ENCODE measurements at regions not wholly inside any gene's neighbourhood (a gene's known extent, or its start where the extent isn't known, plus 50 kb on each side); places are given as distances from the start of the nearest gene placed in this dataset.

DNA sequence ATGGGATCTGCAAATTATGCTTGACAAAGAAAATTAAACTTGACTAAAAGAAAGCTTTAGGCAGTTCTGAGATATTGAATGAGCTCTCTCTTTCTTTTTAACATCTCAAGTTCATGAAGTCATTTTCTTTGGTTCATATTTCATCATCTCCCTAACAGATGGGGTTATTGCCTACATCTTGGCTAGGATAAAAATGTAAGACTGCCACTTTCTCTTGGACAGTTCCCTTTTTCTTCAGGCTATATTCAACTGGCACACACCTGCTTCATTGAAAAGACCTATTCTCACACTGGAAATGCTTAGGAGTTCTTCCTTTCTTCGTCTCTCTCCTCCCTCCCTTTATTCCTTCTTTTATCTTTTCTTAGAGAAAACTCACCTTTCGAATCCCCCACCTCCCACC, 355.9 kb upstream of the SEL1L start:
- H3K27ac ChIP-seq: no peak overlapping the region
- no peak for TF ChIP-seq ZFX (IDR thresholded peaks at IDR 0.05; ENCODE audit: borderline replicate concordance)
- TF ChIP-seq CTCF (IDR thresholded peaks at IDR 0.05): no peak

- no peak overlapping the region for H3K27ac ChIP-seq
- TF ChIP-seq ZFX (IDR thresholded peaks at IDR 0.05; ENCODE audit: borderline replicate concordance) (no peak), CTCF (IDR thresholded peaks at IDR 0.05) (no peak)
These were observed 356.4 kb upstream of the SEL1L start for GRCh38 chr14:81890020-81890419.

DNA sequence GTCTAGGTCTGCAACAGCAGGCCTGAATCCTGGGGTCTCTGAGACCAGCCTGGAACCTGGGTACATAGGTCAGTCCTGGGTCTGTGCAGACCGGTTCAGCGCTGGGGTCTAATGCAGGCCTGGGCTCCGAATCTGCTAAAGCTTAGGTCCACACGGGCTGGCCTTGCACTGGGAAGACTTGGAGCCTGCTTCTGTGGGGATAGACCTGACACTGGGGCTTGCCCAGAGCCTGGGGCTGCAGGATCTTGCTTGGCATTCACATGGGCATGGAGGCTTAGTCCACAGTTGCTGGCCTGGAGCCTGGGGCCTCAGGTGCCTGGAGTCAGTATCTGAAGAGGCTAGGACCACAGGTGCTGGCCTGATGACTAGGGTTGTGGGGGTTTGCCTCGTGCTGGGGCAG, 369.8 kb upstream of the SEL1L start:
- TF ChIP-seq ZFX (IDR thresholded peaks at IDR 0.05; ENCODE audit: borderline replicate concordance): no peak
- TF ChIP-seq CTCF (IDR thresholded peaks at IDR 0.05): no peak
- H3K27ac ChIP-seq: no peak overlapping the region

GRCh38 chr14:81927070-81927469, 393.4 kb upstream of the SEL1L start:
- H3K27ac ChIP-seq: no peak overlapping the region
- TF ChIP-seq CTCF (IDR thresholded peaks at IDR 0.05): peak; percentile 35
- no peak for TF ChIP-seq ZFX (IDR thresholded peaks at IDR 0.05; ENCODE audit: borderline replicate concordance)

DNA sequence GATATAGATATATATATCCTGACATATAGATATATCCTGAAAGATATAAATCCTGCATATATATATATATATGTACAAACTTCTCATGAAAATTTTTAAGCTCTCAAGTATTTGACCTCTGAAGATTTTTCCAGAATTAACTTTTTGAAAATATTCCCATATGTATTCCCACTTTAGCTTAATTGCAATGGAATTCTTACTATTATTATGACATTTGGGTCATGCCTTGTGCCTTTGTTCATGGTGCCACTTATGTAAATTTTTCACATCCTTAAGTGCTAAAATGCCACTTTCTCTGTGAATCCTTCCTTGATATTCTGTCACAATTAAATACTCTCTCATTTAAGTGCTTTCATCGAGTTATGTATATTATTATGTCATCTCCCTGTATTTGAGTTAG, 398.2 kb upstream of the SEL1L start:
- H3K27ac ChIP-seq: no peak overlapping the region
- no peak for TF ChIP-seq CTCF (IDR thresholded peaks at IDR 0.05)
- TF ChIP-seq ZFX (IDR thresholded peaks at IDR 0.05; ENCODE audit: borderline replicate concordance): no peak

GRCh38 chr14:81936348-81936747, 402.7 kb upstream of the SEL1L start:
- no peak overlapping the region for H3K27ac ChIP-seq
- TF ChIP-seq CTCF (IDR thresholded peaks at IDR 0.05): no peak
- no peak for TF ChIP-seq ZFX (IDR thresholded peaks at IDR 0.05; ENCODE audit: borderline replicate concordance)

DNA sequence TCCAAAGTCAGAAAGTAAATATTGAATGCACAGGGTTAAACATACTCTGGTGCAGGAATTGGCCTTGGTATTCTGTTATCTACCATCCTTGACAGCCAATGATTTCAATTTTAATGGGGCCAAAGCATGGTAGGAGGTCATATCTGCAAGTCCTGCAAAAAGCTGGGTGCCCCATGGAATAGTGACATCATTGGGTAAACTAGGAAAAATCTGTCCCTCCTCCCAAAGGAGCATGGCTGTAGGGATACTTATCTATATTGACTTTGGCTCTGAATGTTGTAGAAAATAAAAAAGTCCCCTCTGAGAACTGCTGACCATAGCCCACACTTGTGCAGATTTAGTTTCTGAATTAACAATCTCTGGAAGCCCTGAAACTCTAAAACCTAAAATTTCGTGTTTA, 403.2 kb upstream of the SEL1L start:
- TF ChIP-seq CTCF (IDR thresholded peaks at IDR 0.05): no peak
- TF ChIP-seq ZFX (IDR thresholded peaks at IDR 0.05; ENCODE audit: borderline replicate concordance): no peak
- no peak overlapping the region for H3K27ac ChIP-seq

Data from 22Rv1 (cell line).